HG03159 (cell line): ENCODE measurements at regions not wholly inside any gene's neighbourhood (a gene's known extent, or its start where the extent isn't known, plus 50 kb on each side); places are given as distances from the start of the nearest gene placed in this dataset.
"Not testable (repeated sequence)": the region's sequence is repeated elsewhere in the genome, so short reads cannot be mapped to it uniquely, and the experiment has no call there.

Experiments used
- ATAC-seq: cut with Tn5 transposase; IDR thresholded peaks from one replicate; pipeline ENCODE4 v1.9.1; 2021; ENCODE audit warnings: mild to moderate bottlenecking, moderate library complexity; ENCODE audit not compliant: unreplicated experiment

DNA sequence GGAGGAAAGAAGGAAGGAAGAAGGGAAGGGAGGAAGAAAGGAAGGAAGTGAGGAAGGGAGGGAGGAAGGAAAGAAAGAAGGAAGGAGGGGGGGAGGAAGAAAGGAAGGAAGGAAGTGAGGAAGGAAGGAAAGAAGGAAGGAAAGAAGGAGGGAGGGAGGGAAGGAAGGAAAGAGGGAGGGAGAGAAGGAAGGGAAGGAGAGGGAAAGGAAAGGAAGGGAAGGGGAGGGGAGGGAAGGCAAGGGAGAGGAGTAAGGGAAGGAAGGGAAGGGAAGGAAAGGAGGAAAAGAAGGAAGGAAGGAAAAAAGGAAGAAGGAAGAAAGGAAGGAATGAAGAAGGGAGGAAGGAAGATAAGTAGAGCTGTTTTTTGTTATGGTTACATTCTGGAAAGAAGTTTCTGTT is 141.2 kb downstream of the LRRC3B start:
- ATAC-seq, result no peak

DNA sequence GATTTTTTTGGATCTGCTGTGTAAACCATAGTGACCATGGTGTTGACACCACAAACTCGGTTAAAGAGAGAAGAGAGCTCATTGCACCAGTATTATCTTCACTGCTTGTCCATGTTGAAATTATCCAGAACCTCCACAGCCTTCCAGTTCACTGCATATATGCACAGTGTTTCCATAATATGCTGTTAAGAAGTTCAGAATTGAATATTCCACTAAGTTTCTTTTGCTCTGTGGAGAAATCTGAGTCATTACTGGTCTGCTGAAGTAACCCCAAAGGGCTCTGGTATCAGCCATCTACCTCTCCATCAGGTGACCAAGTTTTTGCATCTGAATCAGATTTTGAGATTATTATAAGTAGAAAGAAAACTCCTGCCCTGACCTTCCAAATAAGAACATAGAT is 143.5 kb downstream of the LRRC3B start:
- ATAC-seq, result no peak

- no peak for ATAC-seq
Measured at GRCh38 chr3:26768068-26768651, 145.6 kb downstream of the LRRC3B start.

GRCh38 chr3:26799679-26800317 is 177.2 kb downstream of the LRRC3B start:
- no peak for ATAC-seq

DNA sequence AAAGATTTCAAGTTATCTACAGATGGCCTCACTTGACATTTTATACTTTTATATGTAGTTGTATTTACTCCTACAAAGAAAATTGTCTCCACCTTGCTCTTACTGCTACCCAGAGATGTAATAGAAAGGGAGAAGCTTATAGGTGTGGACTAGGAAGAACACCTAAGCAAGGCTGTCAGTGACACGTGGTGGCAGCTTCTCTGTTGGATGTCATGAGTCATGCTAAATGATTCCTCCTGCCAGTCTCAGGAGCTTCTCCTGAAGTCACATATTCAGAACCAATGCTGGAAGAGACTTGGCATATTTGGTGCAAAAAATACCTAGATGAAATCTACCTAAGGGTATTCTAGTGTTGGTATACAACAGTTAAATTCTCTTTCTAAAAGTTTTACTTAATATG is 184.7 kb downstream of the LRRC3B start:
- ATAC-seq, result no peak

DNA sequence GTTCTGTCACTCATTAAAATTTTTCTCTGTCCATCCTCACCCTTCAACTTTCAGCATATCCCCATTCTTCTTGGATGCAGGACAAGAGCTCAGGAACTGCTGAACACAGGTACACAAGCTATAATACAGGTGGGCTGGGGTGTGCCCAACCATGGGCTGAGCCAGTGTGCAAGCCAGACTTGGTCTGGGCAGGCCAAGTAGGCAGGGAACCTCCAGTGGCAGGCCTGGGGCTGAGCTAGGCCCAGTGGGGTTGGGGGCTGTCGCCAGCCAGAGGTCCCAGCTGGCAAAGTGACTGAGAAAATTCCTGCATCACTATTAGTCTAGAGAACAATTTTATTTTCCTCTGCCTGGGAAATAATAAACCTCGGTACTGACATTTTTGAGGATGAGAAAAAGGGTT is 202.9 kb downstream of the LRRC3B start:
- ATAC-seq, result no peak

GRCh38 chr3:26827169-26827568 is 204.6 kb downstream of the LRRC3B start:
- ATAC-seq, result no peak

DNA sequence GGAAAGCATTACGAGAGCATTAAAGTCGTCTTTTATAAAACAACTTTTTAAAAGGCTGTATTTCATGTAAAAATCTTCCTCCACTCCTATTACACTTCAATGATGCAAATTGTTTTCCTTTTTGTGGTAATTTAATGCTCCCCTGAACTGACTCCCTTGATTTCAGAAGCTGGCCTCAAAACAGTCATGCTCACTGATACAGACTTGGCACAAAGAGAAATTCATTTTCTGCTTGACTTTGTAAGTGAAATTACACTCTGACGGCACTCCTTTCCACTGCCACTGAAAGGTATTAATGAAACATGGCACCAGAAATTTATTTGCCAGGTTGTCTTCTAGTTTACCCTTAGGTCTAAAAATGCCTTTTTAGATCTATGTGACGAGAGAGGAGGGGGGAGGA is 215.5 kb downstream of the LRRC3B start:
- ATAC-seq, result no peak

- no peak for ATAC-seq
Measured at GRCh38 chr3:26839001-26839400, 216.4 kb downstream of the LRRC3B start.

DNA sequence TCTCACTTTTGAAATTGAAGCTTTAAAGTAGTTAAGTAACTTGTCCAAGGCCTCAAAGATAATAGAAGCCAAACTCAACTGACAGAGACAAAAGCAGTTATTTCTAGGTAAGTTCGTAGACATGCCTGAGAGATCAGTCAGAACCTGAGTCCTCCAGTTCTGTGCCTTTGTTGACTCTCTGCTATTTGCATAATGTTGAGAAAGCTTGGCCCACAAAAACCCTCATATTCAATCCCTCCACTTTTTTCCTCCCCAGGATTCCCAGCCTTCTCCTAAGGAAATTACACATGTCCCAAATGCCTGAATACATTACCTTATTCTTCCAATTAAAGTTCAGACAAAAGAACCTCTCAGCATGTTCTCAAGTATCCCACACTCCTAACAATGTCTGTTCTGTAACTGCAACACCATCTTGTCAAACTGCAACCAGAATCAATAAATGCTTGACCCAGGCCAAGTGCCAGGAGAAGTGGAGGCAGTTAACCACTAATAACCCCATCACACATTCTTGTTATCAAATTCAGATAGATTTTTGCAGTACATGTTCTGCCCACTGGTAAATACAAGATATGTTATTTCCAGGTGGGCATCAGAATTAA is 217.8 kb downstream of the LRRC3B start:
- ATAC-seq, result no peak

GRCh38 chr3:26845194-26845593 is 222.6 kb downstream of the LRRC3B start:
- ATAC-seq, result no peak

DNA sequence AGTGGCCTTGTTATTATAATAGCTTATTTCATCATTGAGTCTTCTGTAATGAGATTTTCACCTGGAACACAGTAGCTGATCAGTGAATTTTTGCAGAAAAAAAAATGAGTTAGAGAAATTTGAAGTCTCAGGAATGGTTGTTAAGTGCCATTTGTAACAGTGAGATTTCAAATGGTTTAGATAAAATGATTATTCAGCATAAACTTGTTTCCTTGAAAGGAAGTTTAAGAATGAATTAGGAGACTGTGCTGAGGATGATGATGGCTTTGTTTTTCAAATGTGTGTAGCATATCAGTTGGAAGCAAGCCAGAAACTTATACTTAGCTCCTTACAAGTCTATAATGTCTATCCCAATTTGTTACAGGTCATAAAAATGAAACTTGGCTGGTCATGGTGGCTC is 225.1 kb downstream of the LRRC3B start:
- no peak for ATAC-seq

DNA sequence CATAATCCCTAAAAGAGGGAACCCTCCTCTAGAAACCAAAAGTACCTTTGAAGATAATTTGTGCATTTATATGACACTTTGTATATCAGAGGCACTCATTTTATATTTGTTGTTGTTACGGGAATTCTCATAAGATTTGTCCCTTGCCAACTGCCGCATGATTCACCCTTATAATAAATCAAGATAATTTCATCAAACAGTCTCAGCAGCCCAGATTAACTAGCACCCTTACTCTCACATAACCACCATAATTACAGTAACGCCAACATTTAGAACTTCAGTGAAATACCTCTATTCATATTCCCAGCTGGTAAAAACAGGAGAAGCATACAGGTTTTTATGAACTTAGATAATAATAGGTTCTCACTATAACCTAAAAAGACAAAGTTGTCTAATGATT is 271.9 kb downstream of the LRRC3B start:
- ATAC-seq, result no peak

GRCh38 chr3:26915208-26915607 is 292.6 kb downstream of the LRRC3B start:
- ATAC-seq, result no peak

DNA sequence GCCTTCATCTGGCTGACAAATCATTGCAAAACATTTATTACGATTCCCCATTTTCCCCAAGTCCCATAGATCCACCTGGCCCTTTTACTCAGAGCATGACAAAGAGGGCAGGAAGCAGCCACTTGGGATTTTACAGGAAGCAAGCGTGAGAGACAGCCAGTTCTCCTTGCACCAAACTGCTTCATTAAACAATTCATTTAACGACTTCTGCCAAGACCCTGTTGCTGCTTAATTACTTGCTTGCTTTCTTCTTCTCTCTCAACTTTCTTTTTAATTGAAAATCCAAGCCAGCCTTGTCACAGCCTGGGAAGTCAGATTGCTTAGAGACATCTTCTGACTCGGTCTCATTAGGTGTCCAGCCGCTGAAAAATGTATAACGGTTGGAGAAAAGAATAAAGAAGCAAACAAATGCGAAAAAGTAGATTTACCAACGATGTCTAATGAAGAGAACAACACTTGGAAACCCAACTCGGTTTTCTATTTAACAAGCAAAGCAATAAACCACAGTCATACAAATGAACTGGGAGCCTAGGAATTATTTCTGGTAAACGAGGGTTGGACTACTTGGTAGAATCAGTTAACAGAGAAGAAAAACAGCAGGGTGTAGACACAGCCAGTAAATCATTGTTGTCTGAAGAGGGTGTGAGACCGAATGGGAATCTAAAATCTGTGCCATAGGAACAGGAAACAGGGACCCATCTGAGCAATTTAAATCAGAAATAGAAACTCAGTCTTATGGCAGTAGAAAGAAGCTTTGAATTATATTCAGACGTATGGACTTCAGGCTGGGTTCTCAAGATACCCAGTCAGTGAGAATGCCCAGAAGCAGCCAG is 298.3 kb downstream of the LRRC3B start:
- no peak for ATAC-seq

- no peak for ATAC-seq
Measured at GRCh38 chr3:26931896-26932295, 309.3 kb downstream of the LRRC3B start.

DNA sequence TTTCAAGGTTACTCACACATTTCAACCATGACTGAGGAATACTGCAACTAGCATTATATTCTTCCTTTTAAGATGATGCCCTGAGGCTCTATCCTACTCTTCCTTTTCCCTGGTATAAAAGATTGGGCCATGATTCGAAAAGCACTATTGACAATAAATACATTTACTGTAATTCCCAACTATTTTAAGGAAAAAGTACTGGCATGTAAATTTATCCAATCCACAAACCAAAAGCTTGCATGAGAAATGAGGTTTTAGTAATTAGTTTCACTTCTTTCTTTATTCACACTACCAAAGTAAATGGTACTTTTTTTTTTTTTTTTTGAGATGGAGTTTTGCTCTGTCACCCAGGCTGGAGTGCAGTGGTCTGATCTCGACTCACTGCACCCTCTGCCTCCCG is 310.2 kb downstream of the LRRC3B start:
- no peak for ATAC-seq

GRCh38 chr3:26945480-26945879 is 322.9 kb downstream of the LRRC3B start:
- not testable (repeated sequence) for ATAC-seq

DNA sequence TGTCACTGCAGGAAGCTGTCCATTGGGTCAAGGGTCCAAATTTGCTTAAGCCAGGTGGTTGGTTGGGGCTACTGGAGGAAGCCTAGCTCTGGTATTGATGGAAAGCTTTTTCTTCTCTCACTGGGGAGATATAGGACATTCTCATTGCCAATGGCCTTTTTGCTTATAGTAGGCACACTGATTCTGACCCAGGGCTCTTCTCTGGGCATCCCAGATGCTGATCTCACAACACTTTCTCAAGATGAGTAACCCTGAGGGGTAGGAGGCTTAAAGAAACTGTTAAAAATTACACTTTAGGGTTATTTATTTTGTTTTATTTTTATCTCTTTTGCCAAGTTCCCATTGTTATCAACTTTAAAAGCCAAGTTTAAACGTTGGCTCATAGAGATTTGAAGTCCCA is 337.8 kb downstream of the LRRC3B start:
- peak; percentile 26 for ATAC-seq

- ATAC-seq, result peak; percentile 94
Measured at GRCh38 chr3:26962492-26963360, 340.2 kb downstream of the LRRC3B start.

GRCh38 chr3:26963361-26963743 is 340.8 kb downstream of the LRRC3B start:
- ATAC-seq, result no peak
